SKM-1 (cell line): ENCODE measurements at regions not wholly inside any gene's neighbourhood (a gene's known extent, or its start where the extent isn't known, plus 50 kb on each side); places are given as distances from the start of the nearest gene placed in this dataset.

Experiments
- DNase-seq: peaks from one replicate; lab custom pipeline; 2025; ENCODE audit not compliant: unreplicated experiment; lab: John Stamatoyannopoulos, UW

DNA sequence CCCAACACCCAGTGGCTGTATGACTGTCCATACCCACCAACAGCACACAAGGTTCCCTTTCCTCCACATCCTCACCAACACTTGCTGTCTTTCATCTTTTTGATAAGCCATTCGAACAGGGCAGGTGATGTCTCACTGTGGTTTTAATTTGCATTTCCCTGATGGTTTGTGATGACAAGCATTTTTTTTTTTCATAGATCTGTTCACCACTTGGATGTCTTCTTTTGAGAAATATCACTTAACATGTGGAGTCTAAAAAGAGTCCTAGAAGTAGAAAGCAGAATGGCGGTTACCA, 198.1 kb upstream of the DIO3 start:
- no peak for DNase-seq

GRCh38 chr14:101363880-101364391, 197.4 kb upstream of the DIO3 start:
- no peak for DNase-seq

DNA sequence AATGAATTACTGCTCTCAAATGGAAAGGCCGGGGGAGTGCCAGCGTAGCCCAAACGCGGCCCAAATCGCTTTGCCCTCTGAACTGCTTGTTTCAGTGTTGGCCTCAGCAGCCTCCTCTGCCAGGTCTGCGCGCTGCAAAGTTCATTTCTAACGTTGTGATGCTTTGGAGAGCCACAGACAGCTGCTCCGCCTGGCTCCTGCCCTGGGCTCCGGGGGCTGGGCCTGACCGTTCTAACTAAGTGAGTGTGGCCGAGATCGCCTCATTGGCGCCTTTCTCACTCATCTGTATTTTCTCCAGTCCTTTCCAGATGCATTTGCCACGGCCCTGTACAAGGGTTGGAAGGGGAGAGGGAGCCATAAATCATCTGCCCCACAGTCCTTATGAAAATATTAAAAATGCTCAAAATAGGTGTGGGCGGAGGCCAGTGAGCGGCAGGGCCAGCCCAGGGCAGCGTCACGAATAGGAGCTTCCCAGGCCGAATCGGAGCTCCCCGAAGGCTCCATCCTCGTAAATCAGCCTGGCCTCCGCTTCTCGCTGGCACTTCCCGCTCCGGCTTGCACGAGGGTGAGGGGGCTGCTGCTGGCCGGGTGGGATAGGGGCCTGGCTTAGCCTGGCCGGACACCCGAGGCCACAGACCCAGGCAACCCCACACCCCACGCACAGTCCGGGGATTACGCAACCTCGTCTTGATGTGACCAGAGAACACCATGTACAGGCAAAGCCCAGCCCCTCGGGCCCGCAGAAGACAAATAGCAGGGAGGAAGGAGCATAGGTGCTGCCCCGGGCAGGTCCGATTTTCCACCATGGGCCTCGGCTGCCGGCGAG, 196.6 kb upstream of the DIO3 start:
- DNase-seq = no peak

GRCh38 chr14:101365329-101366158, 195.8 kb upstream of the DIO3 start:
- DNase-seq = no peak

DNA sequence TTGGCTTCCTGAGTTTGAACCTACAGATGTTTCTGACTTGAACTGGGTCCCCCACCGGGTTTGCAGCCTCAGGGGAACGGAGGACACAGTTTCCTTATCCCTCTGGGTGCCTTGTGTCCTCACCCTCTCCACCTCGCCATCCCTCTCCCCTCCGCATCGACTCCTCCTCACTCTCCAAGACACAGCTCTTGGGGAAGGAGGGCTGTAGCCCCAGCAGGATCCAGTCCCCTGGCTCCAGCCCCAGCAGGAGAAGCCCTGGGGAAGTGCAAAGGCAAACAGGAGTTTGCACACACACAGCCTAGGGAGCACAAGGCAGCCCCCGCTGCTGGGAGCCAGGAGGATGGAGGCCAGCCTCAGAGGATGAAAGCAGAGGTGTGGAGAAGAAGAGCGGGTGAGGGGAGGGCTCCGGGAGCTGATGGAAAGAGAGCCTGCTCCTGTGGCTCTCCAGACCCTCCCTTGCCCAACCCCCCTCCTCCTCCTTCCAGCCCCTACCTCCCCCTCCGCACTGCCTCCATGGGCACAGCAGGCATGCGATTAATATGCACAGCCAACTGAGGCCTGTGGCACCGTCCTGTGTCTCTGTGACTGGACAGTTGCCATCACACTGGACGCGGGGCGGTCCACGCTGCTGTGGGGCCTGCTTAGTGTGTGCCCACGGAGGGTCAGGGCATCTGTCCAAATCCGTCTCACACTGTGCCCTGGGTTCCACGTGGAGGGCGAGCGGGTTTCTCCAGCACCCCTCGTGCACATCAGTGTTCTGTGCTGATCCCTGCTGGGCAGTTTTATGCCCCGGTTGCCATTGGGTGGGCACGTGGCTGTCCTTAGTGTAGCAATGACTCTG, 193.7 kb upstream of the DIO3 start:
- no peak for DNase-seq

DNA sequence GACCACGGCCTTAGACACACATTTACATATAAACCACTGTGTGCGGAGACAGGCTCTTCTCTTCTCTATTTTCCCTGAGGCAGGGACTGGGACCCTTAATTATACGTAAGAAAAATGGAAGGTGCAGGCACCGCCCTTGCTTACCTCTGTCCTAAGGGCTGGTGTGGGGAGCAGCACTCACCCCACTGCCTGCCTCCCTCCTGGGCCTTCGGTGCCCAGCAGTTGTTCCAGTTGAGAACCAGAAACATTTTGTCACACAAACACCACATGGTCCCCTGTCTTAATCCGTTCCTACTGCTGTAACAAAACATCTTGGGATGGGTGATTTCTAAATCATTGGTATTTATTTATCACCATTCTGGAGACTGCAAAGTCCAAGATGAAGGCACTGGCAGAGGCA, 192.7 kb upstream of the DIO3 start:
- no peak for DNase-seq

DNA sequence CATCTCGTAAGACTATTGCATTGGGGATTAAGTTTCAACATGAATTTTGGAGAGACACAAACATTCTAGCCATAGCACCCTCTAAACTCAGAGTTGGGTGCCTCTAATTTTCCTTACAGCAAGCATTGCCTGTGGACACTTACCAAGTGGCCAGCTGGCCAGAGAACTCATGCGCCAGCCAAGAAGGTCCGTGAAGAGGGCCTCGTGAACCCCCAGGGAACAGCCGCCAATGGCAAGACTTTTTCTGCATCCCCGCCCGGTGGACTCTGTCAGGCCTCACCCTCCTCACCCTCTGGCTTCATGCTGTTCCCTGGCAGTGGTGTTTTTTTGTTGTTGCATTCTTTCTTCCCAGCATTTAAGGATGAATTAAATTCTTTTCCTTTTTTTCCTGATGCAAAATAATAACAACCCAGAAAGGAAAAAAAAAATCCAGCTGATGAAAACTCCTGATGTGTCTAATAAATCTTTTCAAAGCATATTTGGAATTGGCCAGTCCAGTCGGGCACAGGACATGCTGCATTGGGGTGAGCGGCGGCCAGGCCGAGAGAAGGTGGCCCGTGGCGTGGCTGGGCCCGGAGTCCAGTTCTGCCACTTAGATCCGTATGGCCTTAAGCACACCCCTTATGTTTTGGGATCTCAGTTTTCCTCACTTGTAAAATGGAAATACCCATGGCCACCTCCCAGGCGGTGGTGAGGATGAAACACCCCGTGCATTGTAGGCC, 191.9 kb upstream of the DIO3 start:
- DNase-seq = no peak

DNA sequence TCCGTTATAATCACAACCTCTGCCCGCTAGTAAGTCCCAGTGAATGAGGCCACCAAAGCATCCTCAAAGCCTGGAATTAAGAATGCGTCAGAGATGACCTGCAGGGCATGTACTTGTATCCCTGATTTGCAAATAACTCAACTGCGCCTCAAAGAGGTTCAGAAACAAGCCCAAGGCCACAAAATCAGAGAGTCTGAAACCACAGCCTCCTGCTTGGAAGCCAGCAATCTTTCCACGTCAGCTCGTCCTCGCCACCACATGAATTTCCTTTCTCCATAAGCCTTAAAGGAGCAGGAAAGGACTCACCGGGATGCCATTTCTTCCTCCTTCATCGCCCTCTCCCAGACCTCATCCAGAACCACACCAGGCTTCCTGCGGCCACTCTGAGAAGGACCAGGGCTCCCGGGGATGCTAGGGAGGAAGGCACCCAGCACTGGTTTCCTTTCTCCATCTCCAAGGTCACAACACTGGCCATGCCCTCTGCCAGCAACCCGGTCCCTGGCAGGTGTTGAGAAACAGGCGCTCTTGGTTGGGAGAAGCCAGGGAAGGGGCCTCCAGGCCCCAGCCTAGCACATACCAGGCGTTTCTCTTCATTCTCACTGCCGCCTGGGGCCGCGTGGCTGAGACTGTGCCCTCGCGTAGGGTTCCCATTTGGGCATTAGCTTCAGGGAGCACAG, 191.2 kb upstream of the DIO3 start:
- DNase-seq = no peak

GRCh38 chr14:101370593-101371569, 190.4 kb upstream of the DIO3 start:
- DNase-seq = no peak

DNA sequence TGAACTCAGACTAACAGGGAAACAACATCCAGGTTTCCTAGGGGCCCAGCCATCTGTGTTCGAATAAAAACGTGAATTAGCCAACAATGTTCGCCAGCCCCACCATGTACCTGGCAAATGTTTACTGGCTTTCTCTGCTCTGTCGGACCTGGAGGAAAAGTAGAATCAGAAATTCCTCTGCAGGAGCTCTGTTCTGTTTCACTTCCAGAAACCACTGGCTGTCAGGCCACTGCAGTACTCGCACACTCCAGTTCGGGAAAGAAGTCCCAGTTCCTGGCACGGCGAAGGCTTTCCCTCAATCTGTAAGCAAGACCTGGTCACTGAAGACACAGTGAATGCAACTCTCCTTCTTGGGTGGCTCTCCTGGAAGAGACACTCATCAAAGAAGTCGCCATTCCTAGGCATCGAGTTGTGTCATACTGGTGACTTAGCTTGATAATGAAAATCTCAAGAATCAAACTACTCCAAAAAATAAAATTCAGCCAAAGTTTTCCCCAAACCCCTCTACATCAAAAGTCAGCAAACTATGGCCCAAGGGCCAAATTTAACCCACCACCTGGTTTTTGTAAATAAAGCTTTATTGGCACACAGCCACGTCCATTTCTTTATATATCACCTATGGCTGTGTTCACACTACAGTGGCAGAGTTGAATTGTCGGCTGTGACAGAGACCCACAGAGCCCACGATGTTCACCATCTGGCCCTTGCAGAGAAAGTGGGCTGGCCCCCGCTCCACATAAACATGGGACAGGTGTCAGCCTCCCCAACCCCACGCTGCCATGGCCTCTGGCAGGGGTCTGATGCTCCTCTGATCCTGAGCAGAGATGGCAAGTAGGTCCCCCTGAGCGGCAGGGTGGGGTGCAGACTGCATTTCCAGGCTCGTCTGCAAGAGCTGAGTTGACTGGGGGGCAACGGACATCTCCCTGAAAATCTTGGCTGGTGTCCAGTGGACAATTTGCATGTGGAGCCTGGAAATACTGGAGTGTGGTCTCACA, 189.2 kb upstream of the DIO3 start:
- no peak for DNase-seq

DNA sequence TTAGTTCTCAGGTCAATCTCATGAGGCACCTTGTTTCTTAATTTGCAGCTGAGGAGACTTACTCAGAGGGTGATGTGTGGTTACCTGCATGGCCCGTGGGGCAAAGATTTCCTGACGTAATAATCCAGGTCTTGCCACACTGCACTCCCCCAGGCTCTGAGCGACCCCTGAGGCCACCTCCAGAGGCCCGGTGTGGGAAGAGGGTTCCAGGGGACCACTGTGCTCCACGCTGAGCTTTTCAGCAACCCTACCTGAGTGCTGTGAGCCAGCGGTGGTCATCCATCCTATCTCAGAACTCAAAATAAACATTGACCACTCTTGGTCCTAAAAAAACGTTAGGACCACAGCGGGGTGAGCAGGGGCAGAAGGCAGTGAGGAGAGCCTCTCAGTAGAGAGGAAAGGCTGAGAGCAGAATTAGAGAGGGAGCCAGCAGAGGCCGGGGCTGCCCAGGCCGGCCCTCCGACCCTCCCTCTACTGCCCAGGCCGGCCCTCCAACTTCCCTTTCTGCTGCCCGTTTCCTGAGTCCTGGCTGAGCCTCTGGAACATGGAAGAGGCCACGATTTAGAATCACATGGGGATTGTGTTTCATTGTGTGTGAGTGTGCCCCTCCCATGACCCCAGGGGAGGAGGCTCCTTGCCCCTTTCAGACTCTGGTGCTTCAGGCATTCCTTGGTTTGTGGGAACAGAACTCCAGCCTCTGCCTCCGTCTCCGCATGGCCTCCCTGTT, 188.2 kb upstream of the DIO3 start:
- DNase-seq = no peak

- no peak for DNase-seq
These were observed 187.5 kb upstream of the DIO3 start for GRCh38 chr14:101373690-101374295.

DNA sequence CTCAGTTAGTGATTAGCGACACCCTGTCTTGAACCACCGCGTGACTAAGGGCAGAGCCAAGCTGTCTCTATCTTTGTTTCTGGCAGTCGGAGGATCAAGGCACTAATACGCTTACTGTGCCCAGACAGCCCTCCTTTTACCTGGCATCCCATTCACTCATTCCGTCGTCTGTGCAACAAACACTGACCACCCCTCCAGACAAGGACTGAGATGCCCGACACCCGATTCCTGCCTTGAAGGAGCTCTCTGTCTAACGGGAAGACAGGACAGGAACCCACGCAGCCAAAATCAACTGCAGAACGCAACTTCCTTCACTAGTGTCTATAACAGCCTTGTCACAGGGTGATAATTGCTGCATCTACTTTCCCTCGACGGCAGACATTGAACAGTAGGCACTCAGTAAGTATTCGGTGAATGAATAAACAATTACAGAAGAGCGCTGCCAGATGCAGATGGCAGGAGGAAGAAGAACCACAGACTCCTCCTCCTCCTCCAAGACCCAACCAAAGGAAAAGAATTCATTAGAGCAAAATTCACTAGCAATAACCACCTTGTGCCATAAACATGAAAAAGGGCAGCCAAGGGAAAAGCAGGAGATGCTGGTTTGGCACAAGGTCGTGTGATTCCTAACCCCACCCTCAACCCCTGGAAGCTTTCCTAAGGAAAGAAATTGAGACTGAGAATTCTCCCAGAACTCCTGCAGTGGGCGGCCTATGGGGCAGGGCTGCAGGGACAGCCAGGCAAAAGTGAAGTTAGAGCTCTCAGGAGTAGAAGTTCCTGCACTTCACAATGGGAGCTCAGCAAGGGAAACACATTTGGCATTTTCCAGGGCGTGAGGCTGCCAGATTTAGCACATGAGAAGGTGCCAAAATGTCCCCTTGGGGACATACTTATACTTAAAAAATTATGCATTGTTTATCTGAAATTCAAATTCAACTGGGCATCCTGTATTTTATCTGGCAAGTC, 186.6 kb upstream of the DIO3 start:
- no peak for DNase-seq

DNA sequence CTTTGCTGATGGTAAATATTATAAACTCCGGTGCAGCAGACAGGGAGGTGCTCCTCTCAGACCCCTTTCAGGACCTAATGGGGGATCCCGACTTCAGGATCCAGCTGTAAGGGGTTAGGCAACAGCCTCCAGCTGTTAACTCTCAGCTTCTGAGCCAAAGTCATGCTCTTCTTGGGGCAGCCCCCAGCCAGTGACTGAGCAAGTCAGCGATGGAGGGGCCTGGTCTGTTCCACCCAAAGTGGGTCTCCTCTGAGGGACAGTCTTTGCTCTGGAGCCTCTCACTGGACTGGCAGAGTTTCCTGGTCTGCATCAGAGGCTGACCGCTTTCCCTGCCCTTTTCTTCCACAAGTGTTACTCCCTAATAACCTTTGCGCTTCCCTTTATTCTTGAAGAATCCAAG, 184.2 kb upstream of the DIO3 start:
- DNase-seq = no peak

DNA sequence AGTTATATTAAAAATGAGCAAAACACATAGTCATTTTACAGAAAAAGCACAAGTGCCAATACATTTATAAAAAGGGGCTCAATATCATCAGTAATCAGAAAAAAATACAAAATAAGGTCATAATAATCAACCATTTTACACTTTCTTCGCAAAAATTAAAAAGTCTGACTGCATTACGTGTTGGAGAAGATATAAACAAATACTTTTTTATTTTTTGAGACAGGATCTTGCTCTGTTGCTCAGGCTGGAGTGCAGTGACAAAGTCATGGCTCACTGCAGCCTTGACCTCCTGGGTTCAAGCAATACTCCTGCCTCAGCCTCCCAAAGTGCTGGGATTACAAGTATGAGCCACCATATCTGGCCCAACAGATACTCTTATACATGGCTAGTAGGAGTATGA, 181.5 kb upstream of the DIO3 start:
- no peak for DNase-seq

GRCh38 chr14:101380512-101380911, 180.8 kb upstream of the DIO3 start:
- no peak for DNase-seq
